Activated T-helper 17 cell treated with anti-CD3 and anti-CD28 coated beads, Interleukin-2, amount 50 U/mL, for 72 hours (primary cell): ENCODE measurements at regions not wholly inside any gene's neighbourhood (a gene's known extent, or its start where the extent isn't known, plus 50 kb on each side); places are given as distances from the start of the nearest gene placed in this dataset.
"Not testable (repeated sequence)": the region's sequence is repeated elsewhere in the genome, so short reads cannot be mapped to it uniquely, and the experiment has no call there.

Source experiments
- ATAC-seq: fragments of 150-1000 bp; cut with Tn5 transposase; replicated peaks from 2 replicates; pipeline ENCODE4 v1.10.0; 2021; ENCODE audit warnings: mild to moderate bottlenecking, moderate library complexity
- H3K27ac Mint-ChIP-seq: one replicate; pipeline ENCODE4 v1.8.0; 2022; ENCODE audit warnings: mixed read lengths
- H3K27me3 Mint-ChIP-seq: one replicate; pipeline ENCODE4 v1.8.0; 2022; ENCODE audit warnings: mixed read lengths
- H3K36me3 Mint-ChIP-seq: one replicate; pipeline ENCODE4 v1.8.0; 2022; ENCODE audit warnings: low read depth, mild to moderate bottlenecking, mixed read lengths
- H3K4me1 Mint-ChIP-seq: one replicate; pipeline ENCODE4 v1.8.0; 2022; ENCODE audit warnings: mixed read lengths
- H3K4me3 Mint-ChIP-seq: one replicate; pipeline ENCODE4 v1.8.0; 2022; ENCODE audit warnings: mild to moderate bottlenecking, mixed read lengths
- H3K9me3 Mint-ChIP-seq: one replicate; pipeline ENCODE4 v1.8.0; 2022; ENCODE audit warnings: mixed read lengths

- no peaks in the 10 kb centered on the region for H3K4me1 Mint-ChIP-seq
- no peaks in the 10 kb centered on the region for H3K27me3 Mint-ChIP-seq
- no peaks in the 10 kb centered on the region for H3K36me3 Mint-ChIP-seq
- no peak overlapping the region for H3K4me3 Mint-ChIP-seq
- H3K27ac Mint-ChIP-seq = no peak overlapping the region
- ATAC-seq = no peak
- H3K9me3 Mint-ChIP-seq = no peaks in the 10 kb centered on the region
These were observed 74.5 kb upstream of the PITX1 start for GRCh38 chr5:135108569-135108968.

DNA sequence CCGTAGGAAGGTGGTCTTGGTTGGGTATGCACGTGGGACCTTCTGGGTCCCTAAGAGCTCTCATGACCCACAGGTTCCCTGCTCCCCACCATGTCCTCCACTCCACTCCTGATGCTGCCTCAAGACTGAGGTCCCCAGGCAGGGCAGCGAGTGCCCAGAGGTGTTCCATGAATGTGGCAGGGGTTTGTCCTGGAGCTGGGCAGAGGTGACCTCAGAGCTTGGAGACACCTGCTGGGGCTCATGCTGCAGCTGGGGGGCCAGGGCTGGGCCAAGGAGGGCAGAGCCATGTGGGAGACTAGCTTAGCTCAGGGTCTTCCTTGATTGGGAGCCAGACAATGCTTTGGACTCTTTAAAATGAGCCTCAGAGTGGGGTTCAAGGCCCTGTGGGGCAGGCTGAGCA, 74.0 kb upstream of the PITX1 start:
- H3K9me3 Mint-ChIP-seq = no peaks in the 10 kb centered on the region
- H3K27ac Mint-ChIP-seq = no peak overlapping the region

GRCh38 chr5:135106610-135107471, 72.8 kb upstream of the PITX1 start:
- Mint-ChIP-seq H3K27ac (no peak overlapping the region), H3K9me3 (no peaks in the 10 kb centered on the region), H3K27me3 (no peaks in the 10 kb centered on the region), H3K36me3 (no peaks in the 10 kb centered on the region), H3K4me3 (no peak overlapping the region), H3K4me1 (no peaks in the 10 kb centered on the region)
- ATAC-seq = no peak

More for the DNA sequence above, 74.0 kb upstream of the PITX1 start:
- H3K27me3 Mint-ChIP-seq = no peaks in the 10 kb centered on the region
- ATAC-seq = no peak
- H3K36me3 Mint-ChIP-seq = no peaks in the 10 kb centered on the region
- H3K4me1 Mint-ChIP-seq = no peaks in the 10 kb centered on the region
- H3K4me3 Mint-ChIP-seq = no peak overlapping the region

GRCh38 chr5:135106136-135106535, 72.1 kb upstream of the PITX1 start:
- no peak for ATAC-seq
- no peaks in the 10 kb centered on the region for H3K4me1 Mint-ChIP-seq
- no peak overlapping the region for H3K27ac Mint-ChIP-seq
- no peaks in the 10 kb centered on the region for H3K36me3 Mint-ChIP-seq
- H3K9me3 Mint-ChIP-seq = no peaks in the 10 kb centered on the region
- no peaks in the 10 kb centered on the region for H3K27me3 Mint-ChIP-seq
- no peak overlapping the region for H3K4me3 Mint-ChIP-seq

DNA sequence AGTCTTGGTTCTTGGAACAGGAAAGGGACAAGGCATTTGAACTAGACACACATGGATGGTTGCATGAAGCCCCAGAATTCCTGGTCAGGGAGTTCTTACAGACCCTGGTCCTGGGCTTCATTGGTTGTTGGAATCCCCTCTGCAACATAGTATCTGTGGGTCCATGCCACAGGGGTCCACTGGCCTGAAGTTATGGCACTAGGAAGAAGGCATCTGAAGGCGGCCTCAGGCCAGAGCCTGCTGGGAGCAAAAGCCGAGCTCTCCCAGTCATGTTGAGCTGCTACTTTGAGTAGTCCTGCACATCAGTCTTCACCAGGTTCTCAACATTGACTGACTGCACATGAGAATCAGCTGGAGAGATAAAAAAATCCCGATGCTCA, 71.1 kb upstream of the PITX1 start:
- H3K9me3 Mint-ChIP-seq = no peaks in the 10 kb centered on the region
- no peaks in the 10 kb centered on the region for H3K4me1 Mint-ChIP-seq
- ATAC-seq = no peak
- no peak overlapping the region for H3K4me3 Mint-ChIP-seq
- no peak overlapping the region for H3K27ac Mint-ChIP-seq
- no peaks in the 10 kb centered on the region for H3K36me3 Mint-ChIP-seq
- H3K27me3 Mint-ChIP-seq = no peaks in the 10 kb centered on the region

- Mint-ChIP-seq H3K9me3 (no peaks in the 10 kb centered on the region), H3K27ac (no peak overlapping the region), H3K4me1 (no peaks in the 10 kb centered on the region), H3K4me3 (no peak overlapping the region), H3K27me3 (no peaks in the 10 kb centered on the region), H3K36me3 (no peaks in the 10 kb centered on the region)
- no peak for ATAC-seq
These were observed 69.5 kb upstream of the PITX1 start for GRCh38 chr5:135103575-135103853.

DNA sequence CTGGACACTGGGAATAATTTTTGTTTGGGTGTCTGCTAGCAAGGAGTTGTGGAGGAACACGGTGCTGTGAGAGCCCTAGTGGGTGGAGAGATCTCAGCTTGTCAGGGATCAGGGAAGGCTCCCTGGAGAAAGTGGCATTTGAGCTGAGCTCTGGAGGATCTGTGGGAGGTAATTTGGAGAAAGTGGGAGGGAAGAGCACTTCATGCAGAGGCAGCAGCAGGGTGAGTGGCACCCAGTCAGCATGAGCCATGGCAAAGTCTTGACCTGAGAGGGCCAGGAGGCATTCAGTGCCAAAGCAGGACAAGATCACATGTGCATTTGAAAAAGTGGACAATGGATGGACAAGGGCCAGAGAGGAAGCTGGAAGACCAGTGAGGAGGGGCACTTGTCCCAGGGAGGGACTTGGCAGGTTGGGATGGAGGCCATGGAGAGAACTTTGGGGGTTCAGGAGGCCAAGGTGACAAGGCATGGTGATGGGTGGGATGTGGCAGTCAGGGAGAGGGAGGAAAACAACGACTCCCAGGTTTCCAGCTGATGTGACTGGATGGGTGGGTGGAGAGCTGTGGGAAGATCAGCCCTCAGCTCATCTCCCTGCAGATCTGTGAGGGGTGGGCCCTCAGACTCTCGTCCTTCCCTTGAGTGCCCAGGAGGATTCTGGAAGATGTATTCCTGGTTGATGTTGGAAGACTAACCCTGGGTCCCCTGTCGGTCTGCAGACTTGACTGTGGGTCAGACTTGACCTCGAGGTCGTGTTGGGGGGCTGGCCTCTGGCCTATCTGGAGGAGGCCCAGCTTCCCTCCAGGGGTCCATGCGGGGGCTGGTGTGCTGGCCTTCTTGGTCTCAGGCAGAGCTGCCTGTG, 68.9 kb upstream of the PITX1 start:
- no peaks in the 10 kb centered on the region for H3K27me3 Mint-ChIP-seq
- no peaks in the 10 kb centered on the region for H3K4me1 Mint-ChIP-seq
- ATAC-seq = no peak
- H3K36me3 Mint-ChIP-seq = no peaks in the 10 kb centered on the region
- H3K4me3 Mint-ChIP-seq = no peak overlapping the region
- H3K9me3 Mint-ChIP-seq = no peaks in the 10 kb centered on the region
- H3K27ac Mint-ChIP-seq = no peak overlapping the region

DNA sequence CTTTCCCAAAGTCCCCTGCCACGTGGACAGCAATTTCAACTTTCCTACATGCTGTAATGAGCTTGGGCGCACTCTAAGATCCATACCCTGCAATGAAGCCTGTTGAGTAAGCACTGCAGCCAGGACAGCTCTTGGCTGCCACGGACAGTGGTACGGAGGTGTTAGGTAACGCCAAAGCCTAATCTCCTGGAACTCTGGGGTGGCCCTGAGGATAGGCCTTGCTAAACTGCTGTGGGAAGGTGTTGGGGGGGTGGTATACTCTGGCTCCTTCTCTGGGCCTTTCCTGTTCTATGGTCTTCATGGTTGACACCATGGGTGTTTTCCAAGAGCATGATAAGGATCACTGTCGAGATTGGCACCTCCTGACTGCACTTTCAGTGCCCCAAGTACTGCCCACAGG, 66.4 kb upstream of the PITX1 start:
- no peaks in the 10 kb centered on the region for H3K4me1 Mint-ChIP-seq
- ATAC-seq = no peak
- no peaks in the 10 kb centered on the region for H3K9me3 Mint-ChIP-seq
- H3K4me3 Mint-ChIP-seq = no peak overlapping the region
- H3K27ac Mint-ChIP-seq = no peak overlapping the region
- no peaks in the 10 kb centered on the region for H3K36me3 Mint-ChIP-seq
- peaks cover 14% of the 10 kb centered on the region for H3K27me3 Mint-ChIP-seq

DNA sequence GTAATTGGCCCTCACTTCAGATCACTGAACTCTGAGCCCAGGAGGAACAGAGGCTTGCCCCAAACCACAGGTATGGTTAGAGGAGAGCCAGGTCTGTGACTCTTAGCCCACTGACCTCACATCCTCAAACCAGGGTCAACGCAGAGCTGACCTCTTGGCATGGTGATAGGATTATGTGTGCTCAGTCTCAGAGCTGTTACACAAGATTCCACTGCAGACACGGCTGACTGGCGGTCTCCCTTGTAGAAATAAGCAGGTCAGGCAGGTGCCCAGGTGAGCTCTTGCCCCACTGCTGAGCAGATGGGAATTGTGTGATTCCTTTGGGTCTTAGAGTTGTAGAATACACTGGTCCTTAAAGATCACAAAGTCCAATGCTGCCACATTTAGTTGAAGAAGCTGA, 66.0 kb upstream of the PITX1 start:
- H3K27ac Mint-ChIP-seq = no peak overlapping the region
- H3K4me1 Mint-ChIP-seq = no peaks in the 10 kb centered on the region
- no peak for ATAC-seq
- no peaks in the 10 kb centered on the region for H3K36me3 Mint-ChIP-seq
- H3K27me3 Mint-ChIP-seq = peaks cover 18% of the 10 kb centered on the region
- no peak overlapping the region for H3K4me3 Mint-ChIP-seq
- no peaks in the 10 kb centered on the region for H3K9me3 Mint-ChIP-seq

DNA sequence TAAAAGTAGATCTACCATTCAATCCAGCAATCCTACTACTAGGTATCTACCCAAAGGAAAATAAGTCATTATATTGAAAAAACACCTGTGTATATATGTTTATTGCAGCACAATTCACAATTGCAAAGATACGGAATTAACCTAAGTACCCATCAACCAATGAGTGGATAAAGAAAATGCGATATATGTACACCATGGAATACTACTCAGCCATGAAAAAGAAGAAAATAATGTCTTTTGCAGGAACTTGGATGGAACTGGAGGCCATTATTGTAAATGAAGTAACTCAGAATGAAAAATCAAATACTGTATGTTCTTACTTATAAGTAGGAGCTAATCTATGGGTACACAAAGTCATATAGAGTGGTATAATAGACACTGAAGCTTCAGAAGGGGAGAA, 63.4 kb upstream of the PITX1 start:
- no peak for ATAC-seq
- no peaks in the 10 kb centered on the region for H3K4me1 Mint-ChIP-seq
- H3K9me3 Mint-ChIP-seq = no peaks in the 10 kb centered on the region
- H3K36me3 Mint-ChIP-seq = no peaks in the 10 kb centered on the region
- H3K4me3 Mint-ChIP-seq = no peak overlapping the region
- H3K27ac Mint-ChIP-seq = no peak overlapping the region
- peaks cover 21% of the 10 kb centered on the region for H3K27me3 Mint-ChIP-seq

- no peaks in the 10 kb centered on the region for H3K9me3 Mint-ChIP-seq
- no peaks in the 10 kb centered on the region for H3K4me1 Mint-ChIP-seq
- no peak for ATAC-seq
- no peak overlapping the region for H3K4me3 Mint-ChIP-seq
- no peak overlapping the region for H3K27ac Mint-ChIP-seq
- peaks cover 21% of the 10 kb centered on the region for H3K27me3 Mint-ChIP-seq
- H3K36me3 Mint-ChIP-seq = no peaks in the 10 kb centered on the region
These were observed 61.8 kb upstream of the PITX1 start for GRCh38 chr5:135095871-135096270.

GRCh38 chr5:135095052-135095715, 61.2 kb upstream of the PITX1 start:
- no peaks in the 10 kb centered on the region for H3K9me3 Mint-ChIP-seq
- no peak overlapping the region for H3K27ac Mint-ChIP-seq

DNA sequence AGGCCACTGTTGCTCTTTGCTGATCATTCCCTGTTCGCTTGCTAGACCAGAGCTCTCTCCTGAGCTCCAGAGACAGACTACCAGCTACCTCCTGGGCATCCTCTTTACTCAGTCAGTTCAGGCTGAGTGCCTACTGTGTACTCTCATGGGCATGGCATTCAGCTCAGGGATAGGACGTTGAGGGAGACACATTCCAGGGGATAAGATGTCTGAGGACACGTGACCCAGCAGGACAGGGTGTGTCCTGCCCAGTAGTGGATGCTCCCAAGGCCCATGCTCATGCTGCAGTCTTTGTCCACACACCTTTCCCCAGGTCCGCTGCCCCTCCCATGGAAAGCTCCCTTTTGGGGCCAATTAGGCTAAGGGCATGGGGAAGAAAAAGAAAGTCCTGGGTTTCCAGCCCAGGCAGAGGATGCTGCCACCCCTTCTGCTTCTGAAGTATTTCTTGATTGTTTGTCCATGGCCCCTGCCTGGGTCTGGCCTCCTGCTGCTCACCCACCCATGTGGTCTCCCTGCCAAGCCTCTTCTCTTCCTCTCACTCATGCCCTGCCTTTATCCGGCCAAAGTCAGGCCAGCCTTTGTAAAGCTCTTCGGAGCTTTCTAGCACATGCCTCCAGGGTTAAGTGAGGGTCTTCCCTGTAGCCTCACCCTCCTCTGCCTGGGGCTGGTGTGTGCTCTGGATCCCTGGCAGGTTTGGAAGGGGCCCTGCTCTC, 60.5 kb upstream of the PITX1 start:
- H3K4me3 Mint-ChIP-seq = no peak overlapping the region
- H3K4me1 Mint-ChIP-seq = no peaks in the 10 kb centered on the region
- H3K27me3 Mint-ChIP-seq = peaks cover 24% of the 10 kb centered on the region
- no peak overlapping the region for H3K27ac Mint-ChIP-seq
- H3K36me3 Mint-ChIP-seq = no peaks in the 10 kb centered on the region
- no peaks in the 10 kb centered on the region for H3K9me3 Mint-ChIP-seq
- no peak for ATAC-seq

More at GRCh38 chr5:135095052-135095715, 61.2 kb upstream of the PITX1 start:
- H3K4me1 Mint-ChIP-seq = no peaks in the 10 kb centered on the region
- no peak for ATAC-seq
- H3K4me3 Mint-ChIP-seq = no peak overlapping the region
- H3K27me3 Mint-ChIP-seq = peaks cover 21% of the 10 kb centered on the region
- H3K36me3 Mint-ChIP-seq = no peaks in the 10 kb centered on the region

- not testable (repeated sequence) for H3K9me3 Mint-ChIP-seq
These were observed 59.5 kb upstream of the PITX1 start for GRCh38 chr5:135093483-135093882.

More at GRCh38 chr5:135093483-135093882, 59.5 kb upstream of the PITX1 start:
- peaks cover 24% of the 10 kb centered on the region for H3K27me3 Mint-ChIP-seq
- not testable (repeated sequence) for H3K4me3 Mint-ChIP-seq, H3K4me1 Mint-ChIP-seq, H3K36me3 Mint-ChIP-seq, H3K27ac Mint-ChIP-seq, ATAC-seq
